Adrenal gland (tissue), 5 donors: ENCODE measurements at regions not wholly inside any gene's neighbourhood (a gene's known extent, or its start where the extent isn't known, plus 50 kb on each side); places are given as distances from the start of the nearest gene placed in this dataset.

Experiments
- POLR2A ChIP-seq, 2 donors: fragments of 450-650 bp; IDR thresholded peaks; one replicate each; pipeline ENCODE4 v1.6.1; 2017; ENCODE audit warnings: antibody characterized with exemption in 2 of 2, mild to moderate bottlenecking in 2 of 2, moderate library complexity in 1 of 2
- TF ChIP-seq, protein P1 (sequence below), 6 experiments: fragments of 450-650 bp in 4 of 6; fragments of 200-600 bp in 2 of 6; sonication (generic) in 1 of 6; IDR thresholded peaks; 1 replicate in 5 of 6; 2 replicates in 1 of 6; pipeline versions ENCODE4 v1.5.1 to v1.8.0; 2016 to 2021; ENCODE audit warnings: antibody characterized with exemption in 6 of 6, mild to moderate bottlenecking in 2 of 6, moderate library complexity in 1 of 6
- donor health status: DM: no; HTN: no; CAD: no.

DNA sequence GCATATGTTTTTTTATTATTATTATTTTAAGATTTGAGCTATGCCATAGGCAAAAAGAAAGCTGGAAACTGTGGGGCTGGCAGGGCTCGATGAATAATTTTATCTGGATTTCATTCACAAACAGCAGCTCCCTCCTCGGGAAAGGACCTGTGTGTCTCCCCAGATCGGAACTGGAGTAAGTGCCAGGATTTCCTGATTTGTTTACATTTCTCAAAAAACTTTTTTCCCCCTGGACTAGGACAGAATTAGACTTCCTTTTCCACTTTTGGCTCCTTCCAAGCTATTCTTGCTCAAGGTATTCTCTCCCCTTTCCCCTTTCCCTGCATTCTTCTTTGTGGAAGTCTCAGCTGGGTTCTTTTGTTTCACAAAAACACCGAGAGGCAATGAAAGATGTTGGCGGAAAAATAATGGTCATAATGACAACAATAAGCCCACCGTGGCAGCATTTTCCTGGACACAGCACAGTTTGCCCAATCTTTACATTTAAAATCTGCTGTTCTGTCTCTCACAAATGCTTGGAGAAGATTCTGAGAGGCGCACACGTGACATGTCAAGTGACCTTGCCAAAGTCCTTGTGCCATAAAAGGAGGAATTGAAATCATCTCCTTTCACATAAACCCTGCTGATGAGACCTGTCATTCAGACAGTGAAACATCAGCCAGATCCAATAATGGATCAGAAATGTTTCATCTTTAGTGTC lies 85.8 kb upstream of the PREP start:
- TF ChIP-seq, protein P1, sequence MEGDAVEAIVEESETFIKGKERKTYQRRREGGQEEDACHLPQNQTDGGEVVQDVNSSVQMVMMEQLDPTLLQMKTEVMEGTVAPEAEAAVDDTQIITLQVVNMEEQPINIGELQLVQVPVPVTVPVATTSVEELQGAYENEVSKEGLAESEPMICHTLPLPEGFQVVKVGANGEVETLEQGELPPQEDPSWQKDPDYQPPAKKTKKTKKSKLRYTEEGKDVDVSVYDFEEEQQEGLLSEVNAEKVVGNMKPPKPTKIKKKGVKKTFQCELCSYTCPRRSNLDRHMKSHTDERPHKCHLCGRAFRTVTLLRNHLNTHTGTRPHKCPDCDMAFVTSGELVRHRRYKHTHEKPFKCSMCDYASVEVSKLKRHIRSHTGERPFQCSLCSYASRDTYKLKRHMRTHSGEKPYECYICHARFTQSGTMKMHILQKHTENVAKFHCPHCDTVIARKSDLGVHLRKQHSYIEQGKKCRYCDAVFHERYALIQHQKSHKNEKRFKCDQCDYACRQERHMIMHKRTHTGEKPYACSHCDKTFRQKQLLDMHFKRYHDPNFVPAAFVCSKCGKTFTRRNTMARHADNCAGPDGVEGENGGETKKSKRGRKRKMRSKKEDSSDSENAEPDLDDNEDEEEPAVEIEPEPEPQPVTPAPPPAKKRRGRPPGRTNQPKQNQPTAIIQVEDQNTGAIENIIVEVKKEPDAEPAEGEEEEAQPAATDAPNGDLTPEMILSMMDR (IDR thresholded peaks at IDR 0.05) = no peak
- TF ChIP-seq POLR2A (IDR thresholded peaks at IDR 0.05) = no peak
